ENCODE measurements at regions not wholly inside any gene's neighbourhood (a gene's known extent, or its start where the extent isn't known, plus 50 kb on each side); places are given as distances from the start of the nearest gene placed in this dataset.
"Not testable (repeated sequence)": the region's sequence is repeated elsewhere in the genome, so short reads cannot be mapped to it uniquely, and the experiment has no call there.

GRCh38 chr5:142259758-142260157, 65.1 kb downstream of the SPRY4 start:
- Histone ChIP-seq H3K27ac (ENCODE audit: low read depth, low read length) (no peak overlapping the region), H3K4me3 (ENCODE audit: low read length) (no peak overlapping the region), H3K9ac (ENCODE audit: low read length) (no peak overlapping the region), H3K36me3 (ENCODE audit: control insufficient read depth, insufficient read depth, low read length) (no peaks in the 10 kb centered on the region), H3K4me1 (ENCODE audit: control insufficient read depth, insufficient read depth, low read length) (no peaks in the 10 kb centered on the region), H3K27me3 (ENCODE audit: control insufficient read depth, insufficient read depth, low read length) (no peaks in the 10 kb centered on the region)

DNA sequence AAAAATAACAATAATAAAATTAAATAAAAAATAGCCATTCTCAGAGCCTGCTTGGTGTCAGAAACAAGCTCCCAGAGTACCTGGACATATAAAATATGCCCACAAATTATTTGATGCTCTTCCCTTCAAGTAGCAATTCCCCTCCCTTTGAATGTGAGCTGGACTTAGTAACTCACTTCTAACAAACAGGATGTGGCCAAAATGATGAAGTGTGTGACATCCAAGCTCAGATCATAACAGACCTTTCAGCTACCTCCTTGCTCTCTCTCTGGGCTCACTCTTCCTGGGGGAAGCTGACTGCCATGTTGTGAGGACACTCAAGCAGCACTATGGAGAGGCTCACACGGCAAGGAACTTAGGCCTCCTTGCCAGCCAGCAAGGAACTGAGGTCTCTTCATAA, 69.0 kb downstream of the SPRY4 start:
- Histone ChIP-seq H3K27ac (ENCODE audit: low read depth, low read length) (no peak overlapping the region), H3K4me3 (ENCODE audit: low read length) (no peak overlapping the region), H3K9ac (ENCODE audit: low read length) (no peak overlapping the region), H3K27me3 (ENCODE audit: control insufficient read depth, insufficient read depth, low read length) (no peaks in the 10 kb centered on the region), H3K36me3 (ENCODE audit: control insufficient read depth, insufficient read depth, low read length) (no peaks in the 10 kb centered on the region), H3K4me1 (ENCODE audit: control insufficient read depth, insufficient read depth, low read length) (no peaks in the 10 kb centered on the region)

DNA sequence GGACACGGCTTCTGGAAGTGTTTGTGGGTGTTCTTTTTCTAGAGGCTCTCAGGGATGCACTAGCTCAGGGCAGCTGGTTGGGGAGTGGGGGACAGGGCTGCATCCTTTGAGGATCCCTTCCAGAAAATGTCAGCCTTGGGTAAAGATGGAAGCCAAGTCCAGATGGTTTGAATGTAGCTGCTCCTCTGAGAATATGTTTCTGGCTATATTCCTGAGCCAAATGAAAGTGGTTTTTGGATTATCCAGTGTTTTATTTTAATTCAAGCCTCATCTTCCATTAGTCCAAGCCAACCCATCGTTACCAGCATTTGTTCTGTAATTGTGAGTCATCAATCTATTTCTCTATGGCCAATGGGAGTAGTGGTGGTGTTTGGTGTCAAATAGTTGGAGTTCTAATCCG, 70.4 kb downstream of the SPRY4 start:
- H3K27ac ChIP-seq (ENCODE audit: low read depth, low read length) = no peak overlapping the region
- no peak overlapping the region for H3K4me3 ChIP-seq (ENCODE audit: low read length)
- no peaks in the 10 kb centered on the region for H3K4me1 ChIP-seq (ENCODE audit: control insufficient read depth, insufficient read depth, low read length)
- H3K36me3 ChIP-seq (ENCODE audit: control insufficient read depth, insufficient read depth, low read length) = no peaks in the 10 kb centered on the region
- no peaks in the 10 kb centered on the region for H3K27me3 ChIP-seq (ENCODE audit: control insufficient read depth, insufficient read depth, low read length)
- H3K9ac ChIP-seq (ENCODE audit: low read length) = no peak overlapping the region

DNA sequence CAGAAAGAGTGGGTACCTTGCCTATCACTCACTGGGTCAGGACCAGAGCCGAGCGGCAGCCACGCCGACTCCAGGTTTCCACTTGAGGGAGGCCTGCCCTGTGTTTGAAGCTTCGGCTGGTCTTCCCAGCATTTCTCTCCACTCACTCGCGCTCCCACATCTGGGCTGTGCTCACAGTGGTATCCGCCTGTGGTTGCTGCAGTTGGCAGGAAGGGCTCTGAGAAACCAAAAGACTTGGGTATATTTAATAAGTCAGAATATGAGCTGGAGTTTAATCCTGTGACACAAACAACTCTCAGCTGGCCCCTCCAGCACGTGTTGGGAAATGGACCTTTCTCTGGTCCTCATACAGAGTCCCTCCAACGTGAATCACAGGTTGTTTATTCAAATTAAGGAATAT, 70.9 kb downstream of the SPRY4 start:
- Histone ChIP-seq H3K27me3 (ENCODE audit: control insufficient read depth, insufficient read depth, low read length) (no peaks in the 10 kb centered on the region), H3K27ac (ENCODE audit: low read depth, low read length) (no peak overlapping the region), H3K9ac (ENCODE audit: low read length) (no peak overlapping the region), H3K4me1 (ENCODE audit: control insufficient read depth, insufficient read depth, low read length) (no peaks in the 10 kb centered on the region), H3K4me3 (ENCODE audit: low read length) (no peak overlapping the region), H3K36me3 (ENCODE audit: control insufficient read depth, insufficient read depth, low read length) (no peaks in the 10 kb centered on the region)

DNA sequence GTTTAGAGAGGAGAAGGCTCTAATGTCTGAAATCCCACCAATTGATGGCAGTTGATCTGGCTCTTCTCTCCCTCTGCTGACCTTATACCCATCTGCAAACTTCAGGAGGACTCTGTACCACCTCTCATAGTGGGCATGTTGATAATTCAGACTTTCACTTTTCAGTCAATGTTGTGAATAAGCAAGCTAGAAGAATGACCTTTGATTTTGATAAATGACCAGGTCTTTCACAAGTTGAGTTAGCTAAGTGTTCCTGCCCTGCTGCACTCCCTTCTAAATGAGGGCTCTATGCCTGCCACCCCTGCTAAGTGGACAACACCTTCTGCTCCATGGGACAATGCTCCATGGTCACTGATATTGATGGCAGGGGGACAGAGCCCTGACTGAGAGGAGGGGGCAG, 74.7 kb downstream of the SPRY4 start:
- H3K4me3 ChIP-seq (ENCODE audit: low read length) = no peak overlapping the region
- H3K9ac ChIP-seq (ENCODE audit: low read length) = no peak overlapping the region
- no peaks in the 10 kb centered on the region for H3K27me3 ChIP-seq (ENCODE audit: control insufficient read depth, insufficient read depth, low read length)
- H3K27ac ChIP-seq (ENCODE audit: low read depth, low read length) = no peak overlapping the region
- H3K4me1 ChIP-seq (ENCODE audit: control insufficient read depth, insufficient read depth, low read length) = no peaks in the 10 kb centered on the region
- H3K36me3 ChIP-seq (ENCODE audit: control insufficient read depth, insufficient read depth, low read length) = no peaks in the 10 kb centered on the region

DNA sequence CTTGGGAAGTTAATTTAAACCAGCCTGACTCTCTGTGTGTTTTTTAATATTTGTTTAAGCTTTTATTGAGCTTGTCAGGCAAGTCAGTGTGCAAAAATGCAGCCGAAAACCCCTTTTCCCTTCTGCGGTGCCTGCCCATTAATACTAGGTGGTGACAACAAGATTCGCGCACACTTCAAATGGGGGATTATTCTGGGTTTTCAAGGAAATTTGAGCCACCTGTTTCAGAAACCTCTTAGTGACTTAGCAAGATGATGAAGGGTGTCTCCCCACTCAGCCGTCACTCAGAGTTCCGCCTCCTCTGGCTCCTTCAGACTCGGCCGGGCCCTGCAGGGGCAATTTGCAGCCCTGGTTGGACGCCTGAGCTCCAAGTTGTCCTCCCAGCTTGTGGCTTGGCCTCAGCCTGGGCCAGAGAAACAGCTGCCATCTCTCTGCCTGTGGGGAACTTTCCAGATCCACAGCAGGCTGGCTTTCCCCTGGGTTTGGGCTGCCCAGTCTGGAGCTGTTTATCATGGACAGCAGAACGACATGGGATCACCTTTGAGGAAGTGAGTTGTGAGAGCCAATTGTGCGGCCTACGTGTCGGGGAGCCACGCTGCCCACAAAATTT, 75.9 kb downstream of the SPRY4 start:
- no peaks in the 10 kb centered on the region for H3K4me1 ChIP-seq (ENCODE audit: control insufficient read depth, insufficient read depth, low read length)
- no peaks in the 10 kb centered on the region for H3K36me3 ChIP-seq (ENCODE audit: control insufficient read depth, insufficient read depth, low read length)
- H3K27ac ChIP-seq (ENCODE audit: low read depth, low read length) = no peak overlapping the region
- no peak overlapping the region for H3K4me3 ChIP-seq (ENCODE audit: low read length)
- H3K9ac ChIP-seq (ENCODE audit: low read length) = no peak overlapping the region
- no peaks in the 10 kb centered on the region for H3K27me3 ChIP-seq (ENCODE audit: control insufficient read depth, insufficient read depth, low read length)

DNA sequence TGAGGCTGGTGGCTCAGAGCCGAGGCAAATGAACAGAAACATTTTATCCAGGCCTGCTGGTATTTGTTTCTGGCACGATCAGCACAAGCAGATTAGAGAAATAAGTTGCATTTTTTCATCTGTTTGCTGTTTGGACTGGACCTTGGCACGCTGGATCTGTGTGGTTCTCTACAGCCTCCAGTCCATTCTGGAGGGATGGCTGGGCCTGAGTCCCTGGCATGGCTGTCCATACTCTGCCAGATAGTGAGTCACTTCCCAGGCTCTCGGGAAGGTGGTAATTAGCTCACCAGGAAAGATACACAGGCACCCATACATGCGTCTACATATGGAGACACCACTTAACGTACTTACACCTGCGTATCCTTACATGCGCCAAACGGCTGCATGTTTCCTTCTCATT, 78.6 kb downstream of the SPRY4 start:
- Histone ChIP-seq H3K27me3 (ENCODE audit: control insufficient read depth, insufficient read depth, low read length) (no peaks in the 10 kb centered on the region), H3K4me3 (ENCODE audit: low read length) (no peak overlapping the region), H3K9ac (ENCODE audit: low read length) (no peak overlapping the region), H3K4me1 (ENCODE audit: control insufficient read depth, insufficient read depth, low read length) (no peaks in the 10 kb centered on the region), H3K27ac (ENCODE audit: low read depth, low read length) (no peak overlapping the region), H3K36me3 (ENCODE audit: control insufficient read depth, insufficient read depth, low read length) (no peaks in the 10 kb centered on the region)

DNA sequence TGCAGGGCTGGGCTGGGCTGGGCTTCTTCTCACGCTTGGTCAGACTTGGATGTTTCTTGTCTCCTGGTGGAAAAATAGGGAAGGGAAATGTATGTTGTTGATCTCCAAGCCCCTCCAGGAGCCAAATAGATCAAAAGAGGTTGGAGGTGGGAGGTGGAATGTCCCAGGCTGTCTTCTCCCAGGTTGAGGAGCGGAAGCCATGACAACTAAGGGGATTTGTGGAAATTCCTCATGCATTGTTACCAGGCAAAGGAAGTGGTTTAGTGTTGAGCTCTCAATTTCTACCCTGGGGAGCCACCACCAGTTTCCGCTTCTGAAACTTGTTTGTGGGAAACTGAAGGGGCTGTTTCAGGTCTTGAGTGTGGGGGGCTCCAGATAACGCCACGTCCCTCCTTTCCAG, 79.0 kb downstream of the SPRY4 start:
- Histone ChIP-seq H3K4me1 (ENCODE audit: control insufficient read depth, insufficient read depth, low read length) (no peaks in the 10 kb centered on the region), H3K27ac (ENCODE audit: low read depth, low read length) (no peak overlapping the region)

DNA sequence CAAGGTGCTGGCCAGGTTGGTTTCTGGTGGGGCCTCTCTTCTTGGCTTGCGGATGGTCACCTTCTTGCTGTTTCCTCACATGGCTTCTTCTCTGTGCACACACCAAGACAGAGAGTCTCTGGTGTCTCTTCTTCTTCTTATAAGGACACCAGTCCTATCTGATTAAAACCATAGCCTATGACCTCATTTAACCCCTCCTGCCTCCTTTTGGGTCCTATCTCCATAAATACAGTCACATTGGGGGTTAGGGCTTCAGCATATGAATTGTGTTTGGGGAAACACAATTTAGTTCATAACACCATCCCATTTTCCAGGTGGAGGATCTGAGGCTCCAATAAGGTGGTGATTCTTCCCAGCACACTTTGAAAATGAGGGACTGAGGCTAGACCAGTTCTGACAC, 80.4 kb downstream of the SPRY4 start:
- H3K27me3 ChIP-seq (ENCODE audit: control insufficient read depth, insufficient read depth, low read length) = no peaks in the 10 kb centered on the region
- no peak overlapping the region for H3K9ac ChIP-seq (ENCODE audit: low read length)
- no peak overlapping the region for H3K27ac ChIP-seq (ENCODE audit: low read depth, low read length)
- no peak overlapping the region for H3K4me3 ChIP-seq (ENCODE audit: low read length)
- H3K36me3 ChIP-seq (ENCODE audit: control insufficient read depth, insufficient read depth, low read length) = no peaks in the 10 kb centered on the region
- H3K4me1 ChIP-seq (ENCODE audit: control insufficient read depth, insufficient read depth, low read length) = no peaks in the 10 kb centered on the region

More for the DNA sequence above, 79.0 kb downstream of the SPRY4 start:
- Histone ChIP-seq H3K4me3 (ENCODE audit: low read length) (no peak overlapping the region), H3K27me3 (ENCODE audit: control insufficient read depth, insufficient read depth, low read length) (no peaks in the 10 kb centered on the region), H3K9ac (ENCODE audit: low read length) (no peak overlapping the region), H3K36me3 (ENCODE audit: control insufficient read depth, insufficient read depth, low read length) (no peaks in the 10 kb centered on the region)

GRCh38 chr5:142242272-142242671, 82.5 kb downstream of the SPRY4 start:
- Histone ChIP-seq H3K4me1 (ENCODE audit: control insufficient read depth, insufficient read depth, low read length) (no peaks in the 10 kb centered on the region), H3K4me3 (ENCODE audit: low read length) (no peak overlapping the region), H3K27ac (ENCODE audit: low read depth, low read length) (no peak overlapping the region), H3K27me3 (ENCODE audit: control insufficient read depth, insufficient read depth, low read length) (no peaks in the 10 kb centered on the region), H3K36me3 (ENCODE audit: control insufficient read depth, insufficient read depth, low read length) (no peaks in the 10 kb centered on the region), H3K9ac (ENCODE audit: low read length) (no peak overlapping the region)

DNA sequence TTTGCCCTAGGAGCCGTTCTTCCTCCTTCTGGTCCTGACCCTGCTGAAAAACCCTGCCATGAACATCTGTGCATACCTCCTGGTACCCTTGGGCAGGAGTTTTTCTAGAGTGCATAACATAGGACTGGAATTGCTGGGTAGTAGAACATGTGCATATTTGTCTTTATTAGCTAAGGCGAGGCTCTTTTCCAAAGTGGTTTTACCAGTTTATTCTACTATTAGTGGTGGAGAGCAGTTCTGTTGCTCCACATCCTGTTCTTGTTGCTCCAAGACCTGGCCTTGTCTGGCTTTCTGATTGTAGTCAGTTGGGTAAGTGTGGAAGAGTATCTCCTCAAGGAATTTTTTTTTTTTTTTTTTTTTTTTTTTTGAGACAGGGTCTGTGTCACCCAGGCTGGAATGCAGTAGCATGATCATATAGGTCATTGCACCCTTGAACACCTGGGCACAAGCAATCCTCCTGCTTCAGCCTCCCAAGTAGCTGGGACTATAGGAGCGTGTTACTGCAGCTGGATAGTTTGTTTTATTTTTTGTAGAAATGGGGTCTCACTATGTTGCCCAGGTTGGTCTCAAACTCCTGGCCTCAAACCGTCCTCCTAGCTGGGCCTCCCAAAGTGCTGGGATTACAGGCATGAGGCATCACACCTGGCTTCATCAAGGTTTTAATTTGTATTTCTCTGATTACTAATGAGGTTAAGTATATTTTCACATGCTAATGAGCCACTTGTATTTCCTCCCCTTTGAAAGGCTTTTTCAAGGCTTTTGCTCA, 85.2 kb downstream of the SPRY4 start:
- H3K27ac ChIP-seq (ENCODE audit: low read depth, low read length) = no peak overlapping the region
- H3K27me3 ChIP-seq (ENCODE audit: control insufficient read depth, insufficient read depth, low read length) = no peaks in the 10 kb centered on the region
- H3K36me3 ChIP-seq (ENCODE audit: control insufficient read depth, insufficient read depth, low read length) = no peaks in the 10 kb centered on the region
- H3K9ac ChIP-seq (ENCODE audit: low read length) = no peak overlapping the region
- H3K4me1 ChIP-seq (ENCODE audit: control insufficient read depth, insufficient read depth, low read length) = no peaks in the 10 kb centered on the region
- no peak overlapping the region for H3K4me3 ChIP-seq (ENCODE audit: low read length)

- H3K9ac ChIP-seq (ENCODE audit: low read length) = no peak overlapping the region
- H3K27me3 ChIP-seq (ENCODE audit: control insufficient read depth, insufficient read depth, low read length) = no peaks in the 10 kb centered on the region
- no peak overlapping the region for H3K27ac ChIP-seq (ENCODE audit: low read depth, low read length)
- no peaks in the 10 kb centered on the region for H3K36me3 ChIP-seq (ENCODE audit: control insufficient read depth, insufficient read depth, low read length)
- H3K4me3 ChIP-seq (ENCODE audit: low read length) = no peak overlapping the region
- no peaks in the 10 kb centered on the region for H3K4me1 ChIP-seq (ENCODE audit: control insufficient read depth, insufficient read depth, low read length)
Measured at GRCh38 chr5:142237707-142238106, 87.1 kb downstream of the SPRY4 start.

DNA sequence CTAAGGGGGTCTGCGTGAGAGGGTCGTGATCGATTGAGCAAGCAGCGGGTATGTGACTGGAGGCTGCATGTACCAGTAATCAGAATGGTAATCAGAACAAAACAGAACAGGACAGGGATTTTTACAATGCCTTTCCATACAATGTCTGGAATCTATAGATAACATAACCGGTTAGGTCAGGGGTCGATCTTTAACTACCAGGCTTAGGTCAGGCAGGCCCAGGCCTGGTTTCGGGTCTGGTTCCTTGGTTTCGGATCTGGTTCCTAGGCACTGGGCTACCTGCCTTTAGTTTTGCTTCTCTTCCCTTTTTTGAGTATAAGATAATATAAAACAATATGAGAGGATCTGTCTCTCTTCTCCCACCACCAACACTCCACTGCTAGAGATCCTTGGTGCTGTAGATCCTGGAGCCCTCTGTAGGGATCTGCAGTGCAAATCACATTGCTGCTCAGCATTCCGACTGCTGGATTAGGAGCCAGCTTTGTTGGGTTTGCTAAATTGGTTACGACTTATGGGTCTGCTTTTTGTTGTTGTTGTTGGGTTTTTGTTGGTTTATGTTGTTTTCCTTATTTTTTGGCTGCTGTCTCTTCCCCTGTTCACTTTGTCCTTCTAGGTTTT, 88.0 kb downstream of the SPRY4 start:
- H3K4me3 ChIP-seq (ENCODE audit: low read length); H3K36me3 ChIP-seq (ENCODE audit: control insufficient read depth, insufficient read depth, low read length): not testable (repeated sequence)

More for the DNA sequence above, 88.0 kb downstream of the SPRY4 start:
- H3K27me3 ChIP-seq (ENCODE audit: control insufficient read depth, insufficient read depth, low read length); H3K4me1 ChIP-seq (ENCODE audit: control insufficient read depth, insufficient read depth, low read length); H3K27ac ChIP-seq (ENCODE audit: low read depth, low read length); H3K9ac ChIP-seq (ENCODE audit: low read length): not testable (repeated sequence)

Data from rectal smooth muscle tissue (tissue), 1 donor.